ENCODE measurements at regions not wholly inside any gene's neighbourhood (a gene's known extent, or its start where the extent isn't known, plus 50 kb on each side); places are given as distances from the start of the nearest gene placed in this dataset.

GRCh38 chr7:149569726-149570422, 72.3 kb upstream of the ZNF746 start:
- Histone ChIP-seq H3K4me3 (replicated peaks; ENCODE audit: insufficient read depth, low read length) (no peak overlapping the region), H3K27ac (replicated peaks) (no peak overlapping the region), H3K27me3 (ENCODE audit: insufficient read depth, poor library complexity, severe bottlenecking) (no peaks in the 10 kb centered on the region)
- DNase-seq (ENCODE audit: low read depth in 1 of 2, low spot score in 1 of 2): no peak
- TF ChIP-seq GABPA (IDR thresholded peaks at IDR 0.05; ENCODE audit: low read depth) (no peak), REST (IDR thresholded peaks at IDR 0.05; ENCODE audit: insufficient replicate concordance, low read depth) (no peak), SPI1 (IDR thresholded peaks at IDR 0.05; ENCODE audit: borderline replicate concordance, low read depth) (no peak), POLR2AphosphoS5 (IDR thresholded peaks at IDR 0.05; ENCODE audit: low read depth) (no peak), CTCF (IDR thresholded peaks at IDR 0.05; ENCODE audit: insufficient read depth, low read length) (no peak)

GRCh38 chr7:149569025-149569725, 71.6 kb upstream of the ZNF746 start:
- no peak for DNase-seq (ENCODE audit: low read depth in 1 of 2, low spot score in 1 of 2)
- Histone ChIP-seq H3K27ac (replicated peaks) (no peak overlapping the region), H3K27me3 (ENCODE audit: insufficient read depth, poor library complexity, severe bottlenecking) (no peaks in the 10 kb centered on the region), H3K4me3 (replicated peaks; ENCODE audit: insufficient read depth, low read length) (no peak overlapping the region)
- TF ChIP-seq REST (IDR thresholded peaks at IDR 0.05; ENCODE audit: insufficient replicate concordance, low read depth) (no peak), GABPA (IDR thresholded peaks at IDR 0.05; ENCODE audit: low read depth) (no peak), POLR2AphosphoS5 (IDR thresholded peaks at IDR 0.05; ENCODE audit: low read depth) (no peak), SPI1 (IDR thresholded peaks at IDR 0.05; ENCODE audit: borderline replicate concordance, low read depth) (no peak), CTCF (IDR thresholded peaks at IDR 0.05; ENCODE audit: insufficient read depth, low read length) (no peak)

GRCh38 chr7:149568218-149568617, 70.6 kb upstream of the ZNF746 start:
- TF ChIP-seq SPI1 (IDR thresholded peaks at IDR 0.05; ENCODE audit: borderline replicate concordance, low read depth) (no peak), REST (IDR thresholded peaks at IDR 0.05; ENCODE audit: insufficient replicate concordance, low read depth) (no peak), GABPA (IDR thresholded peaks at IDR 0.05; ENCODE audit: low read depth) (no peak), POLR2AphosphoS5 (IDR thresholded peaks at IDR 0.05; ENCODE audit: low read depth) (no peak), CTCF (IDR thresholded peaks at IDR 0.05; ENCODE audit: insufficient read depth, low read length) (no peak)

More at GRCh38 chr7:149568218-149568617, 70.6 kb upstream of the ZNF746 start:
- H3K4me3 ChIP-seq (replicated peaks; ENCODE audit: insufficient read depth, low read length): no peak overlapping the region
- no peaks in the 10 kb centered on the region for H3K27me3 ChIP-seq (ENCODE audit: insufficient read depth, poor library complexity, severe bottlenecking)
- no peak overlapping the region for H3K27ac ChIP-seq (replicated peaks)
- no peak for DNase-seq (ENCODE audit: low read depth in 1 of 2, low spot score in 1 of 2)
